HCT116 (cell line): ENCODE measurements at regions not wholly inside any gene's neighbourhood (a gene's known extent, or its start where the extent isn't known, plus 50 kb on each side); places are given as distances from the start of the nearest gene placed in this dataset.

Experiments used
- ATAC-seq: fragments of 200-7000 bp; cut with Tn5 transposase; 2 replicates; pipeline ENCODE4 v1.9.1; 2020; ENCODE audit warnings: mild to moderate bottlenecking, moderate library complexity
- BruUV-seq: library from RNA; stranded (reverse); fragments of 400-500 nt; replicated peaks from 2 replicates; lab custom pipeline; 2021; lab: Mats Ljungman, UMichigan
- CTCF ChIA-PET: fragments of 300-600 bp; sonication (Branson Sonifier 250); formaldehyde crosslinking; loops from one replicate; lab custom pipeline; 2021; ENCODE audit warnings: antibody characterized with exemption; lab: Charles Lee
- POLR2A ChIA-PET: fragments of 300-600, 350-600 bp; sonication (Branson Sonifier 250); formaldehyde crosslinking; loops from one replicate; lab custom pipeline; 2021; ENCODE audit warnings: antibody characterized with exemption; lab: Charles Lee
- RAD21 ChIA-PET, 2 experiments: fragments of 300-600 bp; sonication (Branson Sonifier 250); formaldehyde crosslinking; loops; one replicate each; lab custom pipeline; 2023; ENCODE audit warnings: low total read pairs in 2 of 2; ENCODE audit not compliant: uncharacterized antibody in 2 of 2, unreplicated experiment in 2 of 2, low non-redundant PET in 1 of 2; lab: Charles Lee
- DNase-seq: peaks from one replicate; pipeline ENCODE4 v3.0.0-alpha.2; 2010; ENCODE audit warnings: low read depth, low spot score
- H2AFZ ChIP-seq: fragments of 200-600 bp; shearing (Covaris generic), sonication (generic); 2 replicates; pipeline ENCODE4 v1.6.1; 2017; ENCODE audit warnings: low read depth, mixed run types, mixed read lengths, antibody characterized with exemption, low read length; ENCODE audit not compliant: poor library complexity, severe bottlenecking
- H3K27ac ChIP-seq: 2 replicates; pipeline ENCODE4 v1.5.1; 2012; ENCODE audit warnings: low read depth, low read length
- H3K27me3 ChIP-seq: fragments of 200-600 bp; sonication (generic); 2 replicates; pipeline ENCODE4 v1.6.1; 2016; ENCODE audit warnings: mixed run types, low read length, mixed read lengths; ENCODE audit not compliant: insufficient read depth
- H3K36me3 ChIP-seq, 2 experiments: fragments of 200-500 bp in 1 of 2; fragments of 200-600 bp in 1 of 2; sonication (Bioruptor generic) in 1 of 2; sonication (generic) in 1 of 2; 2 replicates each; pipeline versions ENCODE4 v1.5.1 to v1.6.1; 2014 to 2016; ENCODE audit warnings: low read length in 2 of 2, inconsistent platforms in 1 of 2, mixed read lengths in 1 of 2, mixed run types in 1 of 2; ENCODE audit not compliant: insufficient read depth in 2 of 2, control insufficient read depth in 1 of 2
- H3K4me1 ChIP-seq, 2 experiments: fragments of 200-600 bp in 1 of 2; sonication (generic) in 1 of 2; 2 replicates each; pipeline versions ENCODE4 v1.5.1 to v1.6.1; 2012 to 2017; ENCODE audit warnings: low read length in 2 of 2, inconsistent platforms in 1 of 2, mild to moderate bottlenecking in 1 of 2, mixed read lengths in 1 of 2, mixed run types in 1 of 2, moderate library complexity in 1 of 2; ENCODE audit not compliant: insufficient read depth in 2 of 2, control insufficient read depth in 1 of 2
- H3K4me2 ChIP-seq: fragments of 200-600 bp; sonication (generic); 2 replicates; pipeline ENCODE4 v1.6.1; 2017; ENCODE audit warnings: mixed run types, low read length, mixed read lengths
- H3K4me3 ChIP-seq, 2 experiments: fragments of 200-600 bp in 1 of 2; sonication (generic) in 1 of 2; replicated peaks in 1 of 2; 2 replicates each; pipeline ENCODE4 v1.5.1; 2011 to 2016; ENCODE audit warnings: low read length in 2 of 2, control low read depth in 1 of 2, low read depth in 1 of 2, mild to moderate bottlenecking in 1 of 2, mixed read lengths in 1 of 2, mixed run types in 1 of 2
- H3K79me2 ChIP-seq: fragments of 200-600 bp; sonication (generic); 2 replicates; pipeline ENCODE4 v1.6.1; 2017; ENCODE audit warnings: mild to moderate bottlenecking, mixed run types, low read length, moderate library complexity, mixed read lengths; ENCODE audit not compliant: insufficient read depth
- H3K9ac ChIP-seq: fragments of 200-600 bp; sonication (generic); 2 replicates; pipeline ENCODE4 v1.6.1; 2016; ENCODE audit warnings: low read length, mixed read lengths
- H3K9me2 ChIP-seq: fragments of 200-600 bp; sonication (generic), shearing (Covaris generic); 2 replicates; pipeline ENCODE4 v1.6.1; 2017; ENCODE audit warnings: mixed run types, mild to moderate bottlenecking, moderate library complexity; ENCODE audit not compliant: insufficient read depth
- H3K9me3 ChIP-seq, 2 experiments: fragments of 200-500 bp in 1 of 2; fragments of 200-600 bp in 1 of 2; sonication (Bioruptor generic) in 1 of 2; sonication (generic) in 1 of 2; 2 replicates each; pipeline ENCODE4 v1.6.1; 2014 to 2017; ENCODE audit warnings: low read length in 2 of 2, mixed read lengths in 2 of 2, inconsistent platforms in 1 of 2, low read depth in 1 of 2, mild to moderate bottlenecking in 1 of 2, mixed run types in 1 of 2, moderate library complexity in 1 of 2; ENCODE audit not compliant: control insufficient read depth in 1 of 2, insufficient read depth in 1 of 2
- H4K20me1 ChIP-seq: fragments of 200-600 bp; sonication (generic), shearing (Covaris generic); 2 replicates; pipeline ENCODE4 v1.6.1; 2017; ENCODE audit warnings: mixed run types, mild to moderate bottlenecking, moderate library complexity; ENCODE audit not compliant: insufficient read depth
- CEBPB ChIP-seq: IDR thresholded peaks from 2 replicates; pipeline ENCODE4 v1.6.1; 2012; ENCODE audit warnings: low read depth
- ELF1 ChIP-seq: IDR thresholded peaks from 2 replicates; pipeline ENCODE4 v1.6.1; 2012; ENCODE audit warnings: low read depth, borderline replicate concordance
- EZH2 ChIP-seq: fragments of 200-600 bp; sonication (generic); IDR thresholded peaks from 2 replicates; pipeline ENCODE4 v1.6.1; 2017; ENCODE audit warnings: antibody characterized with exemption, mixed run types
- JUND ChIP-seq: IDR thresholded peaks from 2 replicates; pipeline ENCODE4 v1.6.1; 2012
- POLR2A ChIP-seq: IDR thresholded peaks from 2 replicates; pipeline ENCODE4 v1.7.0; 2011; ENCODE audit warnings: borderline replicate concordance; ENCODE audit not compliant: insufficient read depth, insufficient read length; ENCODE audit errors: extremely low read depth
- POLR2AphosphoS5 ChIP-seq: IDR thresholded peaks from 2 replicates; pipeline ENCODE4 v1.6.1; 2011; ENCODE audit warnings: mild to moderate bottlenecking, low read depth, low read length, moderate library complexity
- RAD21 ChIP-seq: IDR thresholded peaks from 2 replicates; pipeline ENCODE4 v1.6.1; 2012; ENCODE audit warnings: low read depth, mild to moderate bottlenecking
- SP1 ChIP-seq: IDR thresholded peaks from 2 replicates; pipeline ENCODE4 v1.6.1; 2012; ENCODE audit warnings: low read depth
- SRF ChIP-seq: IDR thresholded peaks from 2 replicates; pipeline ENCODE4 v1.6.1; 2012; ENCODE audit warnings: low read depth
- TCF7L2 ChIP-seq: IDR thresholded peaks from 2 replicates; pipeline ENCODE4 v1.7.0; 2011; ENCODE audit warnings: borderline replicate concordance, inconsistent platforms; ENCODE audit not compliant: insufficient read depth, insufficient read length; ENCODE audit errors: extremely low read depth
- YY1 ChIP-seq: IDR thresholded peaks from 2 replicates; pipeline ENCODE4 v1.6.1; 2011; ENCODE audit warnings: low read length, low read depth, moderate library complexity, mild to moderate bottlenecking; ENCODE audit not compliant: insufficient replicate concordance; ENCODE audit errors: extremely low read depth
- ZNF274 ChIP-seq: fragments of 200-500 bp; sonication (Bioruptor generic); IDR thresholded peaks from 2 replicates; pipeline ENCODE4 v1.6.1; 2014; ENCODE audit warnings: mild to moderate bottlenecking, low read depth, low read length, inconsistent platforms
- intact Hi-C: fragments of 100-400 bp; cut with micrococcal nuclease; formaldehyde crosslinking; loops from 2 replicates; pipeline ENCODE4 v1.10.0; 2022
- TF ChIP-seq, protein P1 (sequence below): IDR thresholded peaks from 2 replicates; pipeline ENCODE4 v1.6.1; 2012
- TF ChIP-seq, protein P2 (sequence below): IDR thresholded peaks from 2 replicates; pipeline ENCODE4 v1.6.1; 2011; ENCODE audit warnings: mild to moderate bottlenecking, low read length, moderate library complexity; ENCODE audit not compliant: insufficient replicate concordance; ENCODE audit errors: extremely low read depth
- TF ChIP-seq, protein P3 (sequence below): IDR thresholded peaks from 2 replicates; pipeline ENCODE4 v1.6.1; 2012
- TF ChIP-seq, protein P4 (sequence below), 3 experiments: fragments of 200-600 bp in 1 of 3; sonication (generic) in 1 of 3; IDR thresholded peaks in 2 of 3; conservative IDR thresholded peaks in 1 of 3; 2 replicates each; pipeline ENCODE4 v1.5.1; 2012 to 2017; ENCODE audit warnings: low read depth in 2 of 3, low read length in 2 of 3, antibody characterized with exemption in 1 of 3, borderline replicate concordance in 1 of 3, control low read depth in 1 of 3, mild to moderate bottlenecking in 1 of 3, mixed read lengths in 1 of 3, mixed run types in 1 of 3, moderate library complexity in 1 of 3; ENCODE audit not compliant: insufficient read depth in 1 of 3

DNA sequence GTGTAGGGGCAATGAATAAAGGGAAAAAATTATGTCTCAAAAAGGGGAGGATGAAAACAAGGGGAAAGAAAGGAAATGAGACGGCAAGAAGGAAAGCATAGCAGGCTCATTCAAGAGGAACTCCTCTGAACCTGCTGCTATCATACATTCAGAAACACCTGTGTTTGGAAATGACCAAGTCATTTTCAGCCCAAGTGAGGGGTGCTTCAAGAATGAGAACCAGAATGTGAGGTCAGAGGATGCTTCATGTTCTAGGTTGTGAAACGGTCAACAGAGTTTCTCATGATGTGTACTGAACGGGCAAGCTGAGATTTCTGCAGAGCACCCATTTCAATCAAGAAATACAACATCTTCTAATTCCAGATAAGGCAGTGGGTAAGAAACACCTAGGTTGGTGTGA, 1367.2 kb upstream of the CELF4 start:
- ChIA-PET RAD21 (no interaction called here), CTCF (no interaction called here), POLR2A (no interaction called here)
- Histone ChIP-seq H3K9ac (no peak overlapping the region), H2AFZ (no peak overlapping the region), H4K20me1 (no peaks in the 10 kb centered on the region), H3K9me3 (no peaks in the 10 kb centered on the region), H3K27ac (no peak overlapping the region), H3K4me1 (no peaks in the 10 kb centered on the region), H3K79me2 (no peaks in the 10 kb centered on the region), H3K36me3 (no peaks in the 10 kb centered on the region), H3K27me3 (no peaks in the 10 kb centered on the region), H3K4me3 (no peak overlapping the region), H3K4me2 (no peak overlapping the region), H3K9me2 (no peaks in the 10 kb centered on the region)
- BruUV-seq: no TSS peak
- ATAC-seq: no peak
- DNase-seq: no peak
- TF ChIP-seq ZNF274: no peak
- no peak for TF ChIP-seq TCF7L2
- no peak for TF ChIP-seq EZH2
- TF ChIP-seq POLR2A: no peak
- no peak for TF ChIP-seq CEBPB
- TF ChIP-seq, protein P1, sequence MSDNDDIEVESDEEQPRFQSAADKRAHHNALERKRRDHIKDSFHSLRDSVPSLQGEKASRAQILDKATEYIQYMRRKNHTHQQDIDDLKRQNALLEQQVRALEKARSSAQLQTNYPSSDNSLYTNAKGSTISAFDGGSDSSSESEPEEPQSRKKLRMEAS: no peak
- TF ChIP-seq SP1: no peak
- TF ChIP-seq, protein P2, sequence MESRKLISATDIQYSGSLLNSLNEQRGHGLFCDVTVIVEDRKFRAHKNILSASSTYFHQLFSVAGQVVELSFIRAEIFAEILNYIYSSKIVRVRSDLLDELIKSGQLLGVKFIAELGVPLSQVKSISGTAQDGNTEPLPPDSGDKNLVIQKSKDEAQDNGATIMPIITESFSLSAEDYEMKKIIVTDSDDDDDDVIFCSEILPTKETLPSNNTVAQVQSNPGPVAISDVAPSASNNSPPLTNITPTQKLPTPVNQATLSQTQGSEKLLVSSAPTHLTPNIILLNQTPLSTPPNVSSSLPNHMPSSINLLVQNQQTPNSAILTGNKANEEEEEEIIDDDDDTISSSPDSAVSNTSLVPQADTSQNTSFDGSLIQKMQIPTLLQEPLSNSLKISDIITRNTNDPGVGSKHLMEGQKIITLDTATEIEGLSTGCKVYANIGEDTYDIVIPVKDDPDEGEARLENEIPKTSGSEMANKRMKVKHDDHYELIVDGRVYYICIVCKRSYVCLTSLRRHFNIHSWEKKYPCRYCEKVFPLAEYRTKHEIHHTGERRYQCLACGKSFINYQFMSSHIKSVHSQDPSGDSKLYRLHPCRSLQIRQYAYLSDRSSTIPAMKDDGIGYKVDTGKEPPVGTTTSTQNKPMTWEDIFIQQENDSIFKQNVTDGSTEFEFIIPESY: no peak
- TF ChIP-seq SRF: no peak
- TF ChIP-seq RAD21: no peak
- TF ChIP-seq POLR2AphosphoS5: no peak
- TF ChIP-seq, protein P3, sequence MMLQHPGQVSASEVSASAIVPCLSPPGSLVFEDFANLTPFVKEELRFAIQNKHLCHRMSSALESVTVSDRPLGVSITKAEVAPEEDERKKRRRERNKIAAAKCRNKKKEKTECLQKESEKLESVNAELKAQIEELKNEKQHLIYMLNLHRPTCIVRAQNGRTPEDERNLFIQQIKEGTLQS: no peak
- TF ChIP-seq YY1: no peak
- no peak for TF ChIP-seq JUND
- no peak for TF ChIP-seq ELF1
- TF ChIP-seq, protein P4, sequence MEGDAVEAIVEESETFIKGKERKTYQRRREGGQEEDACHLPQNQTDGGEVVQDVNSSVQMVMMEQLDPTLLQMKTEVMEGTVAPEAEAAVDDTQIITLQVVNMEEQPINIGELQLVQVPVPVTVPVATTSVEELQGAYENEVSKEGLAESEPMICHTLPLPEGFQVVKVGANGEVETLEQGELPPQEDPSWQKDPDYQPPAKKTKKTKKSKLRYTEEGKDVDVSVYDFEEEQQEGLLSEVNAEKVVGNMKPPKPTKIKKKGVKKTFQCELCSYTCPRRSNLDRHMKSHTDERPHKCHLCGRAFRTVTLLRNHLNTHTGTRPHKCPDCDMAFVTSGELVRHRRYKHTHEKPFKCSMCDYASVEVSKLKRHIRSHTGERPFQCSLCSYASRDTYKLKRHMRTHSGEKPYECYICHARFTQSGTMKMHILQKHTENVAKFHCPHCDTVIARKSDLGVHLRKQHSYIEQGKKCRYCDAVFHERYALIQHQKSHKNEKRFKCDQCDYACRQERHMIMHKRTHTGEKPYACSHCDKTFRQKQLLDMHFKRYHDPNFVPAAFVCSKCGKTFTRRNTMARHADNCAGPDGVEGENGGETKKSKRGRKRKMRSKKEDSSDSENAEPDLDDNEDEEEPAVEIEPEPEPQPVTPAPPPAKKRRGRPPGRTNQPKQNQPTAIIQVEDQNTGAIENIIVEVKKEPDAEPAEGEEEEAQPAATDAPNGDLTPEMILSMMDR (IDR thresholded peaks at IDR 0.05 in 2 of 3, conservative IDR thresholded peaks at IDR 0.05 in 1 of 3; ENCODE audit: borderline replicate concordance in 1 of 3, insufficient read depth in 1 of 3, low read depth in 2 of 3, low read length in 2 of 3): no peak
- intact Hi-C loops: no loop called here
